HCT116 (cell line): ENCODE measurements at regions not wholly inside any gene's neighbourhood (a gene's known extent, or its start where the extent isn't known, plus 50 kb on each side); places are given as distances from the start of the nearest gene placed in this dataset.

Source experiments
- ATAC-seq: fragments of 200-7000 bp; cut with Tn5 transposase; 2 replicates; pipeline ENCODE4 v1.9.1; 2020; ENCODE audit warnings: mild to moderate bottlenecking, moderate library complexity
- BruUV-seq: library from RNA; stranded (reverse); fragments of 400-500 nt; replicated peaks from 2 replicates; lab custom pipeline; 2021; lab: Mats Ljungman, UMichigan
- CTCF ChIA-PET: fragments of 300-600 bp; sonication (Branson Sonifier 250); formaldehyde crosslinking; loops from one replicate; lab custom pipeline; 2021; ENCODE audit warnings: antibody characterized with exemption; lab: Charles Lee
- POLR2A ChIA-PET: fragments of 300-600, 350-600 bp; sonication (Branson Sonifier 250); formaldehyde crosslinking; loops from one replicate; lab custom pipeline; 2021; ENCODE audit warnings: antibody characterized with exemption; lab: Charles Lee
- RAD21 ChIA-PET, 2 experiments: fragments of 300-600 bp; sonication (Branson Sonifier 250); formaldehyde crosslinking; loops; one replicate each; lab custom pipeline; 2023; ENCODE audit warnings: low total read pairs in 2 of 2; ENCODE audit not compliant: uncharacterized antibody in 2 of 2, unreplicated experiment in 2 of 2, low non-redundant PET in 1 of 2; lab: Charles Lee
- DNase-seq: peaks from one replicate; pipeline ENCODE4 v3.0.0-alpha.2; 2010; ENCODE audit warnings: low read depth, low spot score
- H2AFZ ChIP-seq: fragments of 200-600 bp; shearing (Covaris generic), sonication (generic); 2 replicates; pipeline ENCODE4 v1.6.1; 2017; ENCODE audit warnings: low read depth, mixed run types, mixed read lengths, antibody characterized with exemption, low read length; ENCODE audit not compliant: poor library complexity, severe bottlenecking
- H3K27ac ChIP-seq: 2 replicates; pipeline ENCODE4 v1.5.1; 2012; ENCODE audit warnings: low read depth, low read length
- H3K27me3 ChIP-seq: fragments of 200-600 bp; sonication (generic); 2 replicates; pipeline ENCODE4 v1.6.1; 2016; ENCODE audit warnings: mixed run types, low read length, mixed read lengths; ENCODE audit not compliant: insufficient read depth
- H3K36me3 ChIP-seq, 2 experiments: fragments of 200-500 bp in 1 of 2; fragments of 200-600 bp in 1 of 2; sonication (Bioruptor generic) in 1 of 2; sonication (generic) in 1 of 2; 2 replicates each; pipeline versions ENCODE4 v1.5.1 to v1.6.1; 2014 to 2016; ENCODE audit warnings: low read length in 2 of 2, inconsistent platforms in 1 of 2, mixed read lengths in 1 of 2, mixed run types in 1 of 2; ENCODE audit not compliant: insufficient read depth in 2 of 2, control insufficient read depth in 1 of 2
- H3K4me1 ChIP-seq, 2 experiments: fragments of 200-600 bp in 1 of 2; sonication (generic) in 1 of 2; 2 replicates each; pipeline versions ENCODE4 v1.5.1 to v1.6.1; 2012 to 2017; ENCODE audit warnings: low read length in 2 of 2, inconsistent platforms in 1 of 2, mild to moderate bottlenecking in 1 of 2, mixed read lengths in 1 of 2, mixed run types in 1 of 2, moderate library complexity in 1 of 2; ENCODE audit not compliant: insufficient read depth in 2 of 2, control insufficient read depth in 1 of 2
- H3K4me2 ChIP-seq: fragments of 200-600 bp; sonication (generic); 2 replicates; pipeline ENCODE4 v1.6.1; 2017; ENCODE audit warnings: mixed run types, low read length, mixed read lengths
- H3K4me3 ChIP-seq, 2 experiments: fragments of 200-600 bp in 1 of 2; sonication (generic) in 1 of 2; replicated peaks in 1 of 2; 2 replicates each; pipeline ENCODE4 v1.5.1; 2011 to 2016; ENCODE audit warnings: low read length in 2 of 2, control low read depth in 1 of 2, low read depth in 1 of 2, mild to moderate bottlenecking in 1 of 2, mixed read lengths in 1 of 2, mixed run types in 1 of 2
- H3K79me2 ChIP-seq: fragments of 200-600 bp; sonication (generic); 2 replicates; pipeline ENCODE4 v1.6.1; 2017; ENCODE audit warnings: mild to moderate bottlenecking, mixed run types, low read length, moderate library complexity, mixed read lengths; ENCODE audit not compliant: insufficient read depth
- H3K9ac ChIP-seq: fragments of 200-600 bp; sonication (generic); 2 replicates; pipeline ENCODE4 v1.6.1; 2016; ENCODE audit warnings: low read length, mixed read lengths
- H3K9me2 ChIP-seq: fragments of 200-600 bp; sonication (generic), shearing (Covaris generic); 2 replicates; pipeline ENCODE4 v1.6.1; 2017; ENCODE audit warnings: mixed run types, mild to moderate bottlenecking, moderate library complexity; ENCODE audit not compliant: insufficient read depth
- H3K9me3 ChIP-seq, 2 experiments: fragments of 200-500 bp in 1 of 2; fragments of 200-600 bp in 1 of 2; sonication (Bioruptor generic) in 1 of 2; sonication (generic) in 1 of 2; 2 replicates each; pipeline ENCODE4 v1.6.1; 2014 to 2017; ENCODE audit warnings: low read length in 2 of 2, mixed read lengths in 2 of 2, inconsistent platforms in 1 of 2, low read depth in 1 of 2, mild to moderate bottlenecking in 1 of 2, mixed run types in 1 of 2, moderate library complexity in 1 of 2; ENCODE audit not compliant: control insufficient read depth in 1 of 2, insufficient read depth in 1 of 2
- H4K20me1 ChIP-seq: fragments of 200-600 bp; sonication (generic), shearing (Covaris generic); 2 replicates; pipeline ENCODE4 v1.6.1; 2017; ENCODE audit warnings: mixed run types, mild to moderate bottlenecking, moderate library complexity; ENCODE audit not compliant: insufficient read depth
- CBX3 ChIP-seq: IDR thresholded peaks from 2 replicates; pipeline ENCODE4 v1.6.1; 2012; ENCODE audit warnings: low read depth
- CEBPB ChIP-seq: IDR thresholded peaks from 2 replicates; pipeline ENCODE4 v1.6.1; 2012; ENCODE audit warnings: low read depth
- EGR1 ChIP-seq: IDR thresholded peaks from 2 replicates; pipeline ENCODE4 v1.6.1; 2012; ENCODE audit warnings: low read depth
- EZH2 ChIP-seq: fragments of 200-600 bp; sonication (generic); IDR thresholded peaks from 2 replicates; pipeline ENCODE4 v1.6.1; 2017; ENCODE audit warnings: antibody characterized with exemption, mixed run types
- FOSL1 ChIP-seq: IDR thresholded peaks from 2 replicates; pipeline ENCODE4 v1.6.1; 2012; ENCODE audit warnings: low read depth
- POLR2A ChIP-seq: IDR thresholded peaks from 2 replicates; pipeline ENCODE4 v1.7.0; 2011; ENCODE audit warnings: borderline replicate concordance; ENCODE audit not compliant: insufficient read depth, insufficient read length; ENCODE audit errors: extremely low read depth
- POLR2AphosphoS5 ChIP-seq: IDR thresholded peaks from 2 replicates; pipeline ENCODE4 v1.6.1; 2011; ENCODE audit warnings: mild to moderate bottlenecking, low read depth, low read length, moderate library complexity
- RAD21 ChIP-seq: IDR thresholded peaks from 2 replicates; pipeline ENCODE4 v1.6.1; 2012; ENCODE audit warnings: low read depth, mild to moderate bottlenecking
- SP1 ChIP-seq: IDR thresholded peaks from 2 replicates; pipeline ENCODE4 v1.6.1; 2012; ENCODE audit warnings: low read depth
- SRF ChIP-seq: IDR thresholded peaks from 2 replicates; pipeline ENCODE4 v1.6.1; 2012; ENCODE audit warnings: low read depth
- YY1 ChIP-seq: IDR thresholded peaks from 2 replicates; pipeline ENCODE4 v1.6.1; 2011; ENCODE audit warnings: low read length, low read depth, moderate library complexity, mild to moderate bottlenecking; ENCODE audit not compliant: insufficient replicate concordance; ENCODE audit errors: extremely low read depth
- ZFX ChIP-seq: fragments of 450-650 bp; IDR thresholded peaks from 2 replicates; pipeline ENCODE4 v1.6.1; 2017
- intact Hi-C: fragments of 100-400 bp; cut with micrococcal nuclease; formaldehyde crosslinking; loops from 2 replicates; pipeline ENCODE4 v1.10.0; 2022
- TF ChIP-seq, protein P1 (sequence below): IDR thresholded peaks from 2 replicates; pipeline ENCODE4 v1.6.1; 2012; ENCODE audit warnings: low read depth
- TF ChIP-seq, protein P2 (sequence below), 3 experiments: fragments of 200-600 bp in 1 of 3; sonication (generic) in 1 of 3; IDR thresholded peaks in 2 of 3; conservative IDR thresholded peaks in 1 of 3; 2 replicates each; pipeline ENCODE4 v1.5.1; 2012 to 2017; ENCODE audit warnings: low read depth in 2 of 3, low read length in 2 of 3, antibody characterized with exemption in 1 of 3, borderline replicate concordance in 1 of 3, control low read depth in 1 of 3, mild to moderate bottlenecking in 1 of 3, mixed read lengths in 1 of 3, mixed run types in 1 of 3, moderate library complexity in 1 of 3; ENCODE audit not compliant: insufficient read depth in 1 of 3
- TF ChIP-seq, protein P3 (sequence below): IDR thresholded peaks from 2 replicates; pipeline ENCODE4 v1.6.1; 2011; ENCODE audit warnings: mild to moderate bottlenecking, low read length, moderate library complexity; ENCODE audit not compliant: insufficient replicate concordance; ENCODE audit errors: extremely low read depth

DNA sequence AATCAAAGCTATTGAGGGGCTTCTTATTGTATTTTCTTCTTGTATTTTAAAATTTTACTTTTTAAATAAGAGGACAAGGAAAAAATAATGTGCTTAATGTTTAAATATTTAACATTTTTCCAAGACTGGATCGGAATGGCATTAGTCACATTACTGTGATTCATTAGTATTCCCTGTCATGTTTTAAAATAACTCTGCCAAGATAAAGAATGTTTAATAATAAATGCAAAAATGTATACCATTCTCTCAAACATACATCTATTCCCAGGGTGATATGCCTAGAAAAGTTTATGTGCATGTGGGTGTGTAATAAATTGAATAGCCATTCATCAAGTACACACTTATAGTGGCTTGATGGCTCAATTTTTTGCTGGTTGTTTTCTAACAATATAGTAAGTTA lies 936.1 kb downstream of the PLOD2 start:
- ChIA-PET CTCF (no interaction called here), POLR2A (no interaction called here)
- intact Hi-C loops: no loop called here

DNA sequence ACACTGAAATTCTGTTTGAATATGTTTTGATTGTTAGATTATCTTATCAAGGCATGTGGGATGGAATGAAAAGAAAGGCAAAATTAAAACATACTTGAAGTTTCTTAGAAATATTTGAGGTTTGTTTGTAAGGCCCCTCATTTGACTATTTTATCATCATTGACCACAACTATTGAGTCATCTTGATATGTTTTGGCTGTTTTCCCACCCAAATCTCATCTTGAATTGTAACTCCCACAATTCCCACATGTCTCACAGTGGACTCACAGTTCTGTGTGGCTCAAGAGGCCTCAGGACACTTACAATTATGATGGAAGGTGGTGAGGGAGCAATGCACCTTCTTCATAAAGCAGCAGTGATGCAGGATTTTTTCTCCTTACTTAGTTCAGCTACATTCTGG lies 917.1 kb downstream of the PLOD2 start:
- H3K79me2 ChIP-seq: no peaks in the 10 kb centered on the region
- H3K4me3 ChIP-seq: no peak overlapping the region
- H3K36me3 ChIP-seq: no peaks in the 10 kb centered on the region
- no peak overlapping the region for H3K27ac ChIP-seq
- no peak for DNase-seq
- ChIA-PET POLR2A (no interaction called here), RAD21 (no interaction called here), CTCF (no interaction called here)
- intact Hi-C loops: no loop called here
- no peaks in the 10 kb centered on the region; the same call in 1 of the 2 replicates for H4K20me1 ChIP-seq
- no peak overlapping the region for H3K9ac ChIP-seq
- no peaks in the 10 kb centered on the region for H3K9me2 ChIP-seq
- ATAC-seq: no peak
- H3K27me3 ChIP-seq: no peaks in the 10 kb centered on the region
- no peak overlapping the region for H2AFZ ChIP-seq
- no peak overlapping the region for H3K4me2 ChIP-seq
- no peaks in the 10 kb centered on the region for H3K4me1 ChIP-seq
- H3K9me3 ChIP-seq: no peaks in the 10 kb centered on the region
- no TSS peak for BruUV-seq
- TF ChIP-seq ZFX (no peak), POLR2A (no peak), YY1 (no peak), SP1 (no peak), CEBPB (no peak), SRF (no peak), POLR2AphosphoS5 (no peak)
- TF ChIP-seq, protein P1, sequence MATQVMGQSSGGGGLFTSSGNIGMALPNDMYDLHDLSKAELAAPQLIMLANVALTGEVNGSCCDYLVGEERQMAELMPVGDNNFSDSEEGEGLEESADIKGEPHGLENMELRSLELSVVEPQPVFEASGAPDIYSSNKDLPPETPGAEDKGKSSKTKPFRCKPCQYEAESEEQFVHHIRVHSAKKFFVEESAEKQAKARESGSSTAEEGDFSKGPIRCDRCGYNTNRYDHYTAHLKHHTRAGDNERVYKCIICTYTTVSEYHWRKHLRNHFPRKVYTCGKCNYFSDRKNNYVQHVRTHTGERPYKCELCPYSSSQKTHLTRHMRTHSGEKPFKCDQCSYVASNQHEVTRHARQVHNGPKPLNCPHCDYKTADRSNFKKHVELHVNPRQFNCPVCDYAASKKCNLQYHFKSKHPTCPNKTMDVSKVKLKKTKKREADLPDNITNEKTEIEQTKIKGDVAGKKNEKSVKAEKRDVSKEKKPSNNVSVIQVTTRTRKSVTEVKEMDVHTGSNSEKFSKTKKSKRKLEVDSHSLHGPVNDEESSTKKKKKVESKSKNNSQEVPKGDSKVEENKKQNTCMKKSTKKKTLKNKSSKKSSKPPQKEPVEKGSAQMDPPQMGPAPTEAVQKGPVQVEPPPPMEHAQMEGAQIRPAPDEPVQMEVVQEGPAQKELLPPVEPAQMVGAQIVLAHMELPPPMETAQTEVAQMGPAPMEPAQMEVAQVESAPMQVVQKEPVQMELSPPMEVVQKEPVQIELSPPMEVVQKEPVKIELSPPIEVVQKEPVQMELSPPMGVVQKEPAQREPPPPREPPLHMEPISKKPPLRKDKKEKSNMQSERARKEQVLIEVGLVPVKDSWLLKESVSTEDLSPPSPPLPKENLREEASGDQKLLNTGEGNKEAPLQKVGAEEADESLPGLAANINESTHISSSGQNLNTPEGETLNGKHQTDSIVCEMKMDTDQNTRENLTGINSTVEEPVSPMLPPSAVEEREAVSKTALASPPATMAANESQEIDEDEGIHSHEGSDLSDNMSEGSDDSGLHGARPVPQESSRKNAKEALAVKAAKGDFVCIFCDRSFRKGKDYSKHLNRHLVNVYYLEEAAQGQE: no peak
- TF ChIP-seq, protein P2, sequence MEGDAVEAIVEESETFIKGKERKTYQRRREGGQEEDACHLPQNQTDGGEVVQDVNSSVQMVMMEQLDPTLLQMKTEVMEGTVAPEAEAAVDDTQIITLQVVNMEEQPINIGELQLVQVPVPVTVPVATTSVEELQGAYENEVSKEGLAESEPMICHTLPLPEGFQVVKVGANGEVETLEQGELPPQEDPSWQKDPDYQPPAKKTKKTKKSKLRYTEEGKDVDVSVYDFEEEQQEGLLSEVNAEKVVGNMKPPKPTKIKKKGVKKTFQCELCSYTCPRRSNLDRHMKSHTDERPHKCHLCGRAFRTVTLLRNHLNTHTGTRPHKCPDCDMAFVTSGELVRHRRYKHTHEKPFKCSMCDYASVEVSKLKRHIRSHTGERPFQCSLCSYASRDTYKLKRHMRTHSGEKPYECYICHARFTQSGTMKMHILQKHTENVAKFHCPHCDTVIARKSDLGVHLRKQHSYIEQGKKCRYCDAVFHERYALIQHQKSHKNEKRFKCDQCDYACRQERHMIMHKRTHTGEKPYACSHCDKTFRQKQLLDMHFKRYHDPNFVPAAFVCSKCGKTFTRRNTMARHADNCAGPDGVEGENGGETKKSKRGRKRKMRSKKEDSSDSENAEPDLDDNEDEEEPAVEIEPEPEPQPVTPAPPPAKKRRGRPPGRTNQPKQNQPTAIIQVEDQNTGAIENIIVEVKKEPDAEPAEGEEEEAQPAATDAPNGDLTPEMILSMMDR (IDR thresholded peaks at IDR 0.05 in 2 of 3, conservative IDR thresholded peaks at IDR 0.05 in 1 of 3; ENCODE audit: borderline replicate concordance in 1 of 3, insufficient read depth in 1 of 3, low read depth in 2 of 3, low read length in 2 of 3): no peak

More for the DNA sequence above, 936.1 kb downstream of the PLOD2 start:
- Histone ChIP-seq H3K4me1 (no peaks in the 10 kb centered on the region), H3K9ac (no peak overlapping the region), H3K27ac (no peak overlapping the region), H3K4me2 (no peak overlapping the region), H3K79me2 (no peaks in the 10 kb centered on the region), H3K36me3 (no peaks in the 10 kb centered on the region), H4K20me1 (no peaks in the 10 kb centered on the region), H3K4me3 (no peak overlapping the region), H3K9me2 (0 out of 2 replicates have a peak, but pooled peaks cover 4% of the 10 kb centered on the region), H3K27me3 (no peaks in the 10 kb centered on the region), H3K9me3 (no peaks in the 10 kb centered on the region), H2AFZ (no peak overlapping the region)
- BruUV-seq: no TSS peak
- DNase-seq: no peak
- no peak for ATAC-seq
- RAD21 ChIA-PET: no interaction called here
- TF ChIP-seq EZH2 (no peak), SP1 (no peak), CBX3 (no peak), FOSL1 (no peak), YY1 (no peak), RAD21 (no peak), EGR1 (no peak)
- TF ChIP-seq, protein P3, sequence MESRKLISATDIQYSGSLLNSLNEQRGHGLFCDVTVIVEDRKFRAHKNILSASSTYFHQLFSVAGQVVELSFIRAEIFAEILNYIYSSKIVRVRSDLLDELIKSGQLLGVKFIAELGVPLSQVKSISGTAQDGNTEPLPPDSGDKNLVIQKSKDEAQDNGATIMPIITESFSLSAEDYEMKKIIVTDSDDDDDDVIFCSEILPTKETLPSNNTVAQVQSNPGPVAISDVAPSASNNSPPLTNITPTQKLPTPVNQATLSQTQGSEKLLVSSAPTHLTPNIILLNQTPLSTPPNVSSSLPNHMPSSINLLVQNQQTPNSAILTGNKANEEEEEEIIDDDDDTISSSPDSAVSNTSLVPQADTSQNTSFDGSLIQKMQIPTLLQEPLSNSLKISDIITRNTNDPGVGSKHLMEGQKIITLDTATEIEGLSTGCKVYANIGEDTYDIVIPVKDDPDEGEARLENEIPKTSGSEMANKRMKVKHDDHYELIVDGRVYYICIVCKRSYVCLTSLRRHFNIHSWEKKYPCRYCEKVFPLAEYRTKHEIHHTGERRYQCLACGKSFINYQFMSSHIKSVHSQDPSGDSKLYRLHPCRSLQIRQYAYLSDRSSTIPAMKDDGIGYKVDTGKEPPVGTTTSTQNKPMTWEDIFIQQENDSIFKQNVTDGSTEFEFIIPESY: no peak
- TF ChIP-seq, all 23 proteins: peak for 0
